NT2/D1 (cell line): ENCODE measurements at regions not wholly inside any gene's neighbourhood (a gene's known extent, or its start where the extent isn't known, plus 50 kb on each side); places are given as distances from the start of the nearest gene placed in this dataset.

Experiments
- YY1 ChIP-seq: IDR thresholded peaks from 2 replicates; pipeline ENCODE4 v1.6.1; 2011; ENCODE audit not compliant: insufficient read length, insufficient read depth
- ZNF274 ChIP-seq: IDR thresholded peaks from 2 replicates; pipeline ENCODE4 v1.6.1; 2011; ENCODE audit warnings: mild to moderate bottlenecking, low read depth, low read length

- no peak for TF ChIP-seq YY1
- no peak for TF ChIP-seq ZNF274
These were observed 146.4 kb downstream of the RBFOX3 start for GRCh38 chr17:79464318-79465010.
